H9 (cell line): ENCODE measurements at regions not wholly inside any gene's neighbourhood (a gene's known extent, or its start where the extent isn't known, plus 50 kb on each side); places are given as distances from the start of the nearest gene placed in this dataset.
A peak's percentile ranks its signal among the peaks of the same experiment; 100 is the strongest.

Experiments used
- DNase-seq: peaks from one replicate; pipeline ENCODE4 v3.0.0-alpha.2; 2017
- H2AFZ ChIP-seq: one replicate; pipeline ENCODE4 v1.6.1; 2013; ENCODE audit warnings: mild to moderate bottlenecking, low read length, control low read depth, moderate library complexity
- H2AK5ac ChIP-seq: 2 replicates; pipeline ENCODE4 v1.6.1; 2013; ENCODE audit warnings: low read length, control low read depth, mixed read lengths; ENCODE audit not compliant: insufficient read length
- H2BK120ac ChIP-seq: one replicate; pipeline ENCODE4 v1.6.1; 2013; ENCODE audit warnings: low read depth, mild to moderate bottlenecking, low read length, control low read depth, inconsistent platforms; ENCODE audit not compliant: poor library complexity, severe bottlenecking
- H2BK12ac ChIP-seq: 2 replicates; pipeline ENCODE4 v1.6.1; 2013; ENCODE audit warnings: low read length, control low read depth, mixed read lengths, low read depth; ENCODE audit not compliant: insufficient read length
- H2BK15ac ChIP-seq: 2 replicates; pipeline ENCODE4 v1.6.1; 2013; ENCODE audit warnings: low read depth, low read length, control low read depth
- H2BK20ac ChIP-seq: one replicate; pipeline ENCODE4 v1.6.1; 2013; ENCODE audit warnings: low read depth, mild to moderate bottlenecking, low read length, control low read depth, inconsistent platforms; ENCODE audit not compliant: poor library complexity, severe bottlenecking
- H2BK5ac ChIP-seq: 2 replicates; pipeline ENCODE4 v1.6.1; 2013; ENCODE audit warnings: low read length, control low read depth, mixed read lengths; ENCODE audit not compliant: insufficient read length
- H3K14ac ChIP-seq: 2 replicates; pipeline ENCODE4 v1.6.1; 2013; ENCODE audit warnings: low read length, control low read depth; ENCODE audit not compliant: insufficient read depth
- H3K18ac ChIP-seq: 2 replicates; pipeline ENCODE4 v1.6.1; 2013; ENCODE audit warnings: low read depth, mild to moderate bottlenecking, mixed read lengths, low read length, control low read depth; ENCODE audit not compliant: insufficient read length
- H3K23ac ChIP-seq: 2 replicates; pipeline ENCODE4 v1.6.1; 2013; ENCODE audit warnings: low read length, control low read depth, mixed read lengths, low read depth; ENCODE audit not compliant: insufficient read length
- H3K23me2 ChIP-seq: 2 replicates; pipeline ENCODE4 v1.6.1; 2013; ENCODE audit warnings: low read depth, mild to moderate bottlenecking, mixed read lengths, low read length, control low read depth; ENCODE audit not compliant: insufficient read length, poor library complexity, severe bottlenecking
- H3K27ac ChIP-seq: 2 replicates; pipeline ENCODE4 v1.5.1; 2013; ENCODE audit warnings: low read length, control low read depth, mixed read lengths, low read depth; ENCODE audit not compliant: insufficient read length
- H3K27me3 ChIP-seq: 2 replicates; pipeline ENCODE4 v1.6.1; 2013; ENCODE audit warnings: low read length, control low read depth, inconsistent platforms; ENCODE audit not compliant: insufficient read depth
- H3K4ac ChIP-seq: 2 replicates; pipeline ENCODE4 v1.6.1; 2013; ENCODE audit warnings: low read depth, mild to moderate bottlenecking, control low read depth, inconsistent platforms, low read length, moderate library complexity
- H3K4me1 ChIP-seq: 2 replicates; pipeline ENCODE4 v1.6.1; 2013; ENCODE audit warnings: low read length, control low read depth, inconsistent platforms; ENCODE audit not compliant: insufficient read depth
- H3K4me2 ChIP-seq: 2 replicates; pipeline ENCODE4 v1.6.1; 2013; ENCODE audit warnings: low read length, control low read depth, mixed read lengths; ENCODE audit not compliant: insufficient read length, insufficient read depth
- H3K56ac ChIP-seq: 2 replicates; pipeline ENCODE4 v1.6.1; 2013; ENCODE audit warnings: low read depth, mild to moderate bottlenecking, mixed read lengths, low read length, control low read depth; ENCODE audit not compliant: insufficient read length
- H3K79me1 ChIP-seq: 2 replicates; pipeline ENCODE4 v1.6.1; 2013; ENCODE audit warnings: low read depth, mild to moderate bottlenecking, moderate library complexity, low read length, control low read depth, inconsistent platforms; ENCODE audit not compliant: insufficient read depth, poor library complexity, severe bottlenecking
- H3K79me2 ChIP-seq: 2 replicates; pipeline ENCODE4 v1.6.1; 2013; ENCODE audit warnings: low read length, control low read depth, inconsistent platforms; ENCODE audit not compliant: insufficient read depth
- H3K9ac ChIP-seq: 2 replicates; pipeline ENCODE4 v1.6.1; 2013; ENCODE audit warnings: low read length, control low read depth, mixed read lengths; ENCODE audit not compliant: insufficient read length; ENCODE audit errors: extremely low read depth
- H3K9me3 ChIP-seq: one replicate; pipeline ENCODE4 v1.6.1; 2013; ENCODE audit warnings: low read depth, low read length, inconsistent platforms; ENCODE audit not compliant: control insufficient read depth
- H3T11ph ChIP-seq: one replicate; pipeline ENCODE4 v1.6.1; 2013; ENCODE audit warnings: mild to moderate bottlenecking, low read length, control low read depth, inconsistent platforms
- H4K20me1 ChIP-seq: one replicate; pipeline ENCODE4 v1.6.1; 2013; ENCODE audit not compliant: control insufficient read depth, insufficient read length, insufficient read depth
- H4K5ac ChIP-seq: 2 replicates; pipeline ENCODE4 v1.6.1; 2013; ENCODE audit warnings: low read depth, mild to moderate bottlenecking, mixed read lengths, low read length, control low read depth; ENCODE audit not compliant: insufficient read length
- H4K8ac ChIP-seq: replicated peaks from 2 replicates; pipeline ENCODE4 v1.6.1; 2013; ENCODE audit warnings: low read length, control low read depth, mixed read lengths, low read depth; ENCODE audit not compliant: insufficient read length
- H4K91ac ChIP-seq: 2 replicates; pipeline ENCODE4 v1.6.1; 2013; ENCODE audit warnings: low read depth, mild to moderate bottlenecking, moderate library complexity, mixed read lengths, low read length, control low read depth; ENCODE audit not compliant: insufficient read length
- H3K27ac Mint-ChIP-seq, 3 experiments: 2 replicates in 2 of 3; 3 replicates in 1 of 3; pipeline ENCODE4 v1.8.0; 2020 to 2021; ENCODE audit warnings: mixed read lengths in 3 of 3, mild to moderate bottlenecking in 1 of 3, moderate library complexity in 1 of 3
- H3K27me3 Mint-ChIP-seq: 2 replicates; pipeline ENCODE4 v1.8.0; 2021; ENCODE audit warnings: low read depth, mild to moderate bottlenecking, moderate library complexity, mixed read lengths
- H3K36me3 Mint-ChIP-seq, 3 experiments: 2 replicates in 2 of 3; 3 replicates in 1 of 3; pipeline ENCODE4 v1.8.0; 2020 to 2021; ENCODE audit warnings: low read depth in 3 of 3, mixed read lengths in 3 of 3; ENCODE audit not compliant: insufficient read depth in 1 of 3
- H3K4me1 Mint-ChIP-seq, 2 experiments: 2 replicates each; pipeline ENCODE4 v1.8.0; 2020; ENCODE audit warnings: mixed read lengths in 2 of 2
- H3K4me3 Mint-ChIP-seq, 2 experiments: 2 replicates in 1 of 2; 3 replicates in 1 of 2; pipeline ENCODE4 v1.8.0; 2020 to 2021; ENCODE audit warnings: mild to moderate bottlenecking in 2 of 2, mixed read lengths in 2 of 2, moderate library complexity in 1 of 2
- H3K9me3 Mint-ChIP-seq, 2 experiments: 2 replicates in 1 of 2; 3 replicates in 1 of 2; pipeline ENCODE4 v1.8.0; 2020; ENCODE audit warnings: mild to moderate bottlenecking in 2 of 2, mixed read lengths in 2 of 2, moderate library complexity in 1 of 2
- WGBS: extraction: QIAGEN DNeasy Blood & Tissue Kit; methylation state at CpG from one replicate; pipeline ENCODE4 v1.1.7; 2013; ENCODE audit warnings: missing lambda C conversion rate, low lambda C conversion rate, mixed read lengths; ENCODE audit not compliant: insufficient read length; ENCODE audit errors: extremely low coverage; 5-methylcytosine and 5-hydroxymethylcytosine counted together
- TF ChIP-seq, protein P1 (sequence below): fragments of 200-600 bp; sonication (generic); conservative IDR thresholded peaks from 3 replicates; pipeline ENCODE4 v1.8.0; 2021; ENCODE audit warnings: antibody characterized with exemption, mild to moderate bottlenecking

DNA sequence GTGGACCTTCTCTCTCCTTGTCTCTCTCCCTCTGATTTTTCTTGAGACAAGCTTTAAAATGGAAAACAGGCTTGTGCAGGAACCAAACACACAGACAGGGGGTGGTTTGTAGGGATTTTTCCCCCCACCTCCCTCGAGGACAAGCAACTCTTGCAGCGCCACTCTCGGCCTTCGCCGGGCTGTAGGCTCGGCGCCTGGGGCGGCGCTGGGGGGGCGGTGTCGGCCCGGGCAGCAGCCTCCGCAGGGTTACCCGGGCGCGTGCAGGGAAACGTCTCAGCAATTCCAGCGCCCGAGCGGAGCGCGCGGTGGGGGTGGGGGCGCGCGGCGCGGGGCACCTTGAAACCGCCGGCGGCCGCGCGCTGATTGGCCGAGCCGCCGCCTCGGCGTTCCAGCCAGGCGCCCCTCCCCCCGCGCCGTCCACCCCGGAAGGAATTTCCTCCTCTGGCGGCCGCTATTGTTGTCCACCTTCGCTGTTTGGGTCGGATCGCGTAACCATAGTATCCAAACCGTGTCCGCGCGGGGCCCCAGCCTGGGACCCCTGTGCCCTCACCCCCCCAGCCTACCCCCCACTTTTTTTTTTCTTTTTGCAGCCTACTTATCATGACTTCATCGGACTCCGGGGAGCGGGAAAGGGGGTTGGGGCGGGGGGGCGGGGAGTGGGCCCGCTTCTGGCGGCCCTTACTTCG lies 59.8 kb upstream of the ACOT11 start:
- Histone ChIP-seq H3K27me3 (peaks cover 5% of the 10 kb centered on the region; the same call in 1 of the 2 replicates), H2BK5ac (no peak overlapping the region), H3K9ac (peak overlapping the region; percentile 37), H2AFZ (no peak overlapping the region), H4K20me1 (no peaks in the 10 kb centered on the region), H3K4me2 (peak overlapping the region; percentile 91), H3K23ac (no peak overlapping the region), H3K27ac (peak overlapping the region; percentile 78), H2BK15ac (no peak overlapping the region), H3K23me2 (peaks cover 15% of the 10 kb centered on the region), H3K56ac (no peak overlapping the region), H2BK20ac (no peak overlapping the region), H3T11ph (no peak overlapping the region), H2BK120ac (peak overlapping the region; percentile 98), H3K4me1 (peaks cover 2% of the 10 kb centered on the region; the same call in 1 of the 2 replicates), H3K14ac (peak overlapping the region; percentile 99; the same call in 1 of the 2 replicates), H3K9me3 (no peaks in the 10 kb centered on the region), H4K91ac (peak overlapping the region; percentile 3), H2AK5ac (no peak overlapping the region), H4K5ac (no peak overlapping the region), H3K79me2 (no peaks in the 10 kb centered on the region), H2BK12ac (peak overlapping the region; percentile 18), H3K4ac (no peak overlapping the region; the same call in 1 of the 2 replicates), H4K8ac (no peak overlapping the region), H3K79me1 (no peaks in the 10 kb centered on the region), H3K18ac (peak overlapping the region; percentile 69)
- H3K27ac Mint-ChIP-seq, result peak overlapping the region; percentile 98 to 100 (median 99)
- no CpG with 5 or more reads among the region's 62 CpGs for WGBS
- peaks cover 47 to 51% of the 10 kb centered on the region in 2 experiments for H3K4me1 Mint-ChIP-seq
- peaks cover 34% of the 10 kb centered on the region for H3K27me3 Mint-ChIP-seq
- no peaks in the 10 kb centered on the region; a peak in 1 of 7 replicates for H3K36me3 Mint-ChIP-seq
- H3K4me3 Mint-ChIP-seq, result peak overlapping the region; percentile 77 to 90
- TF ChIP-seq, protein P1, sequence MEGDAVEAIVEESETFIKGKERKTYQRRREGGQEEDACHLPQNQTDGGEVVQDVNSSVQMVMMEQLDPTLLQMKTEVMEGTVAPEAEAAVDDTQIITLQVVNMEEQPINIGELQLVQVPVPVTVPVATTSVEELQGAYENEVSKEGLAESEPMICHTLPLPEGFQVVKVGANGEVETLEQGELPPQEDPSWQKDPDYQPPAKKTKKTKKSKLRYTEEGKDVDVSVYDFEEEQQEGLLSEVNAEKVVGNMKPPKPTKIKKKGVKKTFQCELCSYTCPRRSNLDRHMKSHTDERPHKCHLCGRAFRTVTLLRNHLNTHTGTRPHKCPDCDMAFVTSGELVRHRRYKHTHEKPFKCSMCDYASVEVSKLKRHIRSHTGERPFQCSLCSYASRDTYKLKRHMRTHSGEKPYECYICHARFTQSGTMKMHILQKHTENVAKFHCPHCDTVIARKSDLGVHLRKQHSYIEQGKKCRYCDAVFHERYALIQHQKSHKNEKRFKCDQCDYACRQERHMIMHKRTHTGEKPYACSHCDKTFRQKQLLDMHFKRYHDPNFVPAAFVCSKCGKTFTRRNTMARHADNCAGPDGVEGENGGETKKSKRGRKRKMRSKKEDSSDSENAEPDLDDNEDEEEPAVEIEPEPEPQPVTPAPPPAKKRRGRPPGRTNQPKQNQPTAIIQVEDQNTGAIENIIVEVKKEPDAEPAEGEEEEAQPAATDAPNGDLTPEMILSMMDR, result 0 out of 3 replicates have a peak, but pooled peaks have one; percentile 21
- H3K9me3 Mint-ChIP-seq, result no peaks in the 10 kb centered on the region; a peak in 1 of 5 replicates
- DNase-seq, result peak; percentile 95
